Liver (tissue), 3 donors: ENCODE measurements at regions not wholly inside any gene's neighbourhood (a gene's known extent, or its start where the extent isn't known, plus 50 kb on each side); places are given as distances from the start of the nearest gene placed in this dataset.

Experiments used
- ATF3 ChIP-seq: IDR thresholded peaks from 2 replicates; pipeline ENCODE4 v1.6.1; 2016; ENCODE audit warnings: antibody characterized with exemption
- CTCF ChIP-seq: fragments of 150-350 bp; IDR thresholded peaks from 2 replicates; pipeline ENCODE4 v1.5.1; 2017; ENCODE audit warnings: improper control_type of control experiment, low read depth, low read length; ENCODE audit not compliant: missing input control
- GABPA ChIP-seq, 2 donors: IDR thresholded peaks in 1 of 2; conservative IDR thresholded peaks in 1 of 2; 2 replicates each; pipeline ENCODE4 v1.6.1; 2016; ENCODE audit warnings: antibody characterized with exemption in 2 of 2, mild to moderate bottlenecking in 1 of 2, moderate library complexity in 1 of 2
- JUND ChIP-seq, 2 donors: IDR thresholded peaks; 2 replicates each; pipeline ENCODE4 v1.6.1; 2016; ENCODE audit warnings: antibody characterized with exemption in 2 of 2
- RAD21 ChIP-seq, 2 donors: IDR thresholded peaks; 2 replicates each; pipeline ENCODE4 v1.6.1; 2016; ENCODE audit warnings: antibody characterized with exemption in 2 of 2, mild to moderate bottlenecking in 2 of 2
- REST ChIP-seq: IDR thresholded peaks from 2 replicates; pipeline ENCODE4 v1.6.1; 2016; ENCODE audit warnings: antibody characterized with exemption, mild to moderate bottlenecking
- TAF1 ChIP-seq: conservative IDR thresholded peaks from 2 replicates; pipeline ENCODE4 v1.6.1; 2016; ENCODE audit warnings: antibody characterized with exemption, mild to moderate bottlenecking
- ZBTB33 ChIP-seq: IDR thresholded peaks from 2 replicates; pipeline ENCODE4 v1.6.1; 2016; ENCODE audit warnings: antibody characterized with exemption
- donor health status: healthy.
- donor health status: healthy.

- TF ChIP-seq CTCF, result no peak
- no peak for TF ChIP-seq TAF1
- TF ChIP-seq ZBTB33, result no peak
- TF ChIP-seq RAD21 (IDR thresholded peaks at IDR 0.05), result no peak
- no peak for TF ChIP-seq REST
- no peak for TF ChIP-seq JUND (IDR thresholded peaks at IDR 0.05)
- TF ChIP-seq ATF3, result no peak
- TF ChIP-seq GABPA (IDR thresholded peaks at IDR 0.05 in 1 of 2, conservative IDR thresholded peaks at IDR 0.05 in 1 of 2), result no peak
These were observed 1313.2 kb upstream of the NRXN1 start for GRCh38 chr2:52345082-52345481.
